Keratinocyte (primary cell): ENCODE measurements at regions not wholly inside any gene's neighbourhood (a gene's known extent, or its start where the extent isn't known, plus 50 kb on each side); places are given as distances from the start of the nearest gene placed in this dataset.
A peak's percentile ranks its signal among the peaks of the same experiment; 100 is the strongest.

Source experiments
- DNase-seq: peaks from one replicate; pipeline ENCODE4 v3.0.0-alpha.2; 2011; ENCODE audit warnings: low read depth, missing footprints, low spot score
- FAIRE-seq: peaks from 2 replicates; lab custom pipeline; 2011; peaks lifted over from hg19 to GRCh38; lab: Jason Lieb, UNC
- H2AFZ ChIP-seq: 2 replicates; pipeline ENCODE4 v1.6.0; 2012; ENCODE audit warnings: low read length, control low read depth, inconsistent platforms; ENCODE audit not compliant: control insufficient read depth
- H3K27ac ChIP-seq: 2 replicates; pipeline ENCODE4 v1.5.1; 2011; ENCODE audit warnings: low read length; ENCODE audit not compliant: control insufficient read depth, insufficient read depth
- H3K27me3 ChIP-seq: 3 replicates; pipeline ENCODE4 v1.6.0; 2011; ENCODE audit warnings: low read length; ENCODE audit not compliant: control insufficient read depth, insufficient read depth; ENCODE audit errors: extremely low read depth
- H3K36me3 ChIP-seq, 2 experiments: 2 replicates in 1 of 2; 3 replicates in 1 of 2; pipeline ENCODE4 v1.5.1; 2011; ENCODE audit warnings: low read length in 2 of 2, mild to moderate bottlenecking in 1 of 2; ENCODE audit not compliant: control insufficient read depth in 2 of 2, insufficient read depth in 2 of 2; ENCODE audit errors: extremely low read depth in 1 of 2
- H3K4me1 ChIP-seq: 3 replicates; pipeline ENCODE4 v1.5.1; 2011; ENCODE audit warnings: low read length; ENCODE audit not compliant: control insufficient read depth, insufficient read depth; ENCODE audit errors: extremely low read depth
- H3K4me2 ChIP-seq: 3 replicates; pipeline ENCODE4 v1.6.0; 2011; ENCODE audit warnings: low read depth, low read length; ENCODE audit not compliant: control insufficient read depth, insufficient read depth; ENCODE audit errors: extremely low read depth
- H3K4me3 ChIP-seq, 3 experiments: fragments of 200-600 bp in 1 of 3; sonication (generic) in 1 of 3; 2 replicates in 2 of 3; 3 replicates in 1 of 3; pipeline ENCODE4 v1.5.1; 2011 to 2016; ENCODE audit warnings: low read length in 3 of 3, mild to moderate bottlenecking in 3 of 3, control low read depth in 2 of 3, inconsistent platforms in 1 of 3, low read depth in 1 of 3, mixed read lengths in 1 of 3, mixed run types in 1 of 3, moderate library complexity in 1 of 3; ENCODE audit not compliant: control insufficient read depth in 2 of 3, insufficient read depth in 2 of 3; ENCODE audit errors: extremely low read depth in 1 of 3
- H3K79me2 ChIP-seq: 2 replicates; pipeline ENCODE4 v1.6.0; 2012; ENCODE audit warnings: low read length; ENCODE audit not compliant: control insufficient read depth, insufficient read depth
- H3K9ac ChIP-seq: 3 replicates; pipeline ENCODE4 v1.6.0; 2011; ENCODE audit warnings: low read length; ENCODE audit not compliant: control insufficient read depth, insufficient read depth; ENCODE audit errors: extremely low read depth
- H3K9me1 ChIP-seq: 3 replicates; pipeline ENCODE4 v1.6.0; 2011; ENCODE audit warnings: low read length; ENCODE audit not compliant: control insufficient read depth, insufficient read depth; ENCODE audit errors: extremely low read depth
- H3K9me3 ChIP-seq: 2 replicates; pipeline ENCODE4 v1.5.1; 2012; ENCODE audit warnings: low read depth, low read length; ENCODE audit not compliant: control insufficient read depth
- H4K20me1 ChIP-seq: 3 replicates; pipeline ENCODE4 v1.6.0; 2011; ENCODE audit warnings: low read length; ENCODE audit not compliant: control insufficient read depth, insufficient read depth; ENCODE audit errors: extremely low read depth
- EZH2 ChIP-seq: IDR thresholded peaks from one replicate; pipeline ENCODE4 v1.6.1; 2012; ENCODE audit warnings: inconsistent platforms, mild to moderate bottlenecking, low read length, moderate library complexity
- dilution Hi-C: fragments of 300-500 bp; cut with MboI; formaldehyde crosslinking; loops from one replicate; pipeline ENCODE4 v1.7.0; 2020; ENCODE audit warnings: low sequenced_read_pairs; ENCODE audit not compliant: extremely low pct_ligation_motif_present
- TF ChIP-seq, protein P1 (sequence below), 3 experiments: IDR thresholded peaks in 1 of 3; conservative IDR thresholded peaks in 1 of 3; optimal IDR thresholded peaks in 1 of 3; 2 replicates in 2 of 3; 3 replicates in 1 of 3; pipeline versions ENCODE3 to v1.5.1; 2011; ENCODE audit warnings: low read length in 3 of 3, mild to moderate bottlenecking in 3 of 3, moderate library complexity in 2 of 3, control low read depth in 1 of 3, inconsistent platforms in 1 of 3; ENCODE audit not compliant: insufficient read depth in 2 of 3; ENCODE audit errors: extremely low read depth in 1 of 3

DNA sequence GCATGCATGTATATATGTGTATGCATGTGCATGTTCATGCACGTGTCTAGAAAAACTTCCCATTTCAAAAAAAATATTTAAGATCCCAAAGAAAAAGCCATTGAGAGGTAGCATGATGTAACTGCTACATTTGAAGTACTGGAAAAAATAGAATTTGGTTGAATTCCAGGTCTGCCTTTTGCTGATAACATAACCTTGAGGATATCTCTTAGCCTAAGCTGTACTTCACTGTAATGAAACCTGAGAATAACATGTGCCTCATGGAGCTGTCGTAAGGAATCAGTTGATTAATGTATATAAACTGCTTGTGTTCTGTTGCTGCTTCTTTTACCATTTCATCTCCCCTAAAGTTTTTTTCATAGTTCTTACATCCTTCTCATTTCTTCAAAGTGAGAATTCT lies 351.8 kb downstream of the GRIA2 start:
- Histone ChIP-seq H3K36me3 (no peaks in the 10 kb centered on the region), H3K27ac (no peak overlapping the region), H2AFZ (no peak overlapping the region), H3K4me2 (no peak overlapping the region), H3K4me1 (no peaks in the 10 kb centered on the region), H3K27me3 (no peaks in the 10 kb centered on the region), H4K20me1 (no peaks in the 10 kb centered on the region), H3K79me2 (no peaks in the 10 kb centered on the region), H3K9me3 (no peaks in the 10 kb centered on the region), H3K4me3 (no peak overlapping the region), H3K9ac (no peak overlapping the region), H3K9me1 (no peaks in the 10 kb centered on the region)
- FAIRE-seq (no peak), DNase-seq (no peak)
- TF ChIP-seq, protein P1, sequence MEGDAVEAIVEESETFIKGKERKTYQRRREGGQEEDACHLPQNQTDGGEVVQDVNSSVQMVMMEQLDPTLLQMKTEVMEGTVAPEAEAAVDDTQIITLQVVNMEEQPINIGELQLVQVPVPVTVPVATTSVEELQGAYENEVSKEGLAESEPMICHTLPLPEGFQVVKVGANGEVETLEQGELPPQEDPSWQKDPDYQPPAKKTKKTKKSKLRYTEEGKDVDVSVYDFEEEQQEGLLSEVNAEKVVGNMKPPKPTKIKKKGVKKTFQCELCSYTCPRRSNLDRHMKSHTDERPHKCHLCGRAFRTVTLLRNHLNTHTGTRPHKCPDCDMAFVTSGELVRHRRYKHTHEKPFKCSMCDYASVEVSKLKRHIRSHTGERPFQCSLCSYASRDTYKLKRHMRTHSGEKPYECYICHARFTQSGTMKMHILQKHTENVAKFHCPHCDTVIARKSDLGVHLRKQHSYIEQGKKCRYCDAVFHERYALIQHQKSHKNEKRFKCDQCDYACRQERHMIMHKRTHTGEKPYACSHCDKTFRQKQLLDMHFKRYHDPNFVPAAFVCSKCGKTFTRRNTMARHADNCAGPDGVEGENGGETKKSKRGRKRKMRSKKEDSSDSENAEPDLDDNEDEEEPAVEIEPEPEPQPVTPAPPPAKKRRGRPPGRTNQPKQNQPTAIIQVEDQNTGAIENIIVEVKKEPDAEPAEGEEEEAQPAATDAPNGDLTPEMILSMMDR (optimal IDR thresholded peaks at IDR 0.05 in 1 of 3, IDR thresholded peaks at IDR 0.05 in 1 of 3, conservative IDR thresholded peaks at IDR 0.05 in 1 of 3; ENCODE audit: extremely low read depth in 1 of 3, insufficient read depth in 2 of 3, low read length in 3 of 3), result no peak
- no peak for TF ChIP-seq EZH2
- dilution Hi-C loops, result no loop called here

DNA sequence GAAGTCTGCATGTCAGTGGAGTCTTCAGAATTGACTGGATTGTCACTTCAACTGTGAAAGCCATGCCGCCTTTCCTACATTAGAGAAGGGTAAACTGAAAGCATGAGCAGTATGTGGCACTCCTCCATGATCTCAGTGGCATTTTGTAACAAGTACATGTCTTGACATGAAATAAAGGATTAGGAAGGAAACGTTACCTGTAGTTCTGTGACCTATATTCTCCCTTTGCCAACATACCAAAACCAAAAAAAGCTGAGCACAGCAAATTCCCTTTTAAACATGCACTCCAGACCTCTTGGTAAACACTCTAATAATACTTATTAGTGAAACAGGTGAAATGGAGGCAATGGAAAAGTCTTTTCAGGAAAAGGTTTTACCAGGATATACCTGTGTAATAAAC lies 344.2 kb downstream of the GRIA2 start:
- H3K4me1 ChIP-seq, result peaks cover 3% of the 10 kb centered on the region
- H3K4me2 ChIP-seq, result peak overlapping the region; percentile 56
- H3K79me2 ChIP-seq, result no peaks in the 10 kb centered on the region
- no peaks in the 10 kb centered on the region for H3K9me3 ChIP-seq
- DNase-seq (no peak), FAIRE-seq (no peak)
- dilution Hi-C loops, result no loop called here
- TF ChIP-seq EZH2, result no peak
- TF ChIP-seq, protein P1 (optimal IDR thresholded peaks at IDR 0.05 in 1 of 3, IDR thresholded peaks at IDR 0.05 in 1 of 3, conservative IDR thresholded peaks at IDR 0.05 in 1 of 3; ENCODE audit: extremely low read depth in 1 of 3, insufficient read depth in 2 of 3, low read length in 3 of 3), result no peak
- peak overlapping the region; percentile 84 for H2AFZ ChIP-seq
- H3K4me3 ChIP-seq, result no peak overlapping the region
- H3K9ac ChIP-seq, result no peak overlapping the region
- no peaks in the 10 kb centered on the region for H4K20me1 ChIP-seq
- no peaks in the 10 kb centered on the region for H3K36me3 ChIP-seq
- H3K9me1 ChIP-seq, result no peaks in the 10 kb centered on the region
- H3K27ac ChIP-seq, result no peak overlapping the region
- H3K27me3 ChIP-seq, result no peaks in the 10 kb centered on the region
